Neural progenitor cell (in vitro differentiated cells): ENCODE measurements at regions not wholly inside any gene's neighbourhood (a gene's known extent, or its start where the extent isn't known, plus 50 kb on each side); places are given as distances from the start of the nearest gene placed in this dataset.

ENCODE experiments used
- EZH2phosphoT487 ChIP-seq: fragments of 200-600 bp; sonication (generic); IDR thresholded peaks from 2 replicates; pipeline ENCODE4 v1.6.1; 2017; ENCODE audit warnings: antibody characterized with exemption
- TF ChIP-seq, protein P1 (sequence below): fragments of 200-600 bp; sonication (generic); IDR thresholded peaks from 2 replicates; pipeline ENCODE4 v1.5.1; 2017; ENCODE audit warnings: antibody characterized with exemption, mild to moderate bottlenecking

- TF ChIP-seq EZH2phosphoT487: no peak
- TF ChIP-seq, protein P1, sequence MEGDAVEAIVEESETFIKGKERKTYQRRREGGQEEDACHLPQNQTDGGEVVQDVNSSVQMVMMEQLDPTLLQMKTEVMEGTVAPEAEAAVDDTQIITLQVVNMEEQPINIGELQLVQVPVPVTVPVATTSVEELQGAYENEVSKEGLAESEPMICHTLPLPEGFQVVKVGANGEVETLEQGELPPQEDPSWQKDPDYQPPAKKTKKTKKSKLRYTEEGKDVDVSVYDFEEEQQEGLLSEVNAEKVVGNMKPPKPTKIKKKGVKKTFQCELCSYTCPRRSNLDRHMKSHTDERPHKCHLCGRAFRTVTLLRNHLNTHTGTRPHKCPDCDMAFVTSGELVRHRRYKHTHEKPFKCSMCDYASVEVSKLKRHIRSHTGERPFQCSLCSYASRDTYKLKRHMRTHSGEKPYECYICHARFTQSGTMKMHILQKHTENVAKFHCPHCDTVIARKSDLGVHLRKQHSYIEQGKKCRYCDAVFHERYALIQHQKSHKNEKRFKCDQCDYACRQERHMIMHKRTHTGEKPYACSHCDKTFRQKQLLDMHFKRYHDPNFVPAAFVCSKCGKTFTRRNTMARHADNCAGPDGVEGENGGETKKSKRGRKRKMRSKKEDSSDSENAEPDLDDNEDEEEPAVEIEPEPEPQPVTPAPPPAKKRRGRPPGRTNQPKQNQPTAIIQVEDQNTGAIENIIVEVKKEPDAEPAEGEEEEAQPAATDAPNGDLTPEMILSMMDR: no peak
Measured at GRCh38 chr4:10186228-10187214, 69.9 kb upstream of the WDR1 start.
